ENCODE measurements at regions not wholly inside any gene's neighbourhood (a gene's known extent, or its start where the extent isn't known, plus 50 kb on each side); places are given as distances from the start of the nearest gene placed in this dataset.

- no peak overlapping the region for H3K56ac ChIP-seq (ENCODE audit: extremely low read depth, insufficient read depth, low read length)
- BruUV-seq (replicated peaks) = no TSS peak
- no peak overlapping the region for H2BK15ac ChIP-seq (ENCODE audit: low read depth, low read length)
- no peak overlapping the region for H2AFZ ChIP-seq (replicated peaks; ENCODE audit: low read length, poor library complexity)
- no peaks in the 10 kb centered on the region for H4K20me1 ChIP-seq (ENCODE audit: insufficient read depth, low read length)
- H3K4me3 ChIP-seq (ENCODE audit: insufficient read depth, low read depth, low read length) = no peak overlapping the region
- no peak overlapping the region for H2BK20ac ChIP-seq (ENCODE audit: low read depth, low read length)
- H2AK9ac ChIP-seq (replicated peaks; ENCODE audit: low read depth, low read length, poor library complexity) = no peak overlapping the region
- no peak overlapping the region for H3K27ac ChIP-seq (ENCODE audit: insufficient read depth, low read length)
- no peak overlapping the region for H3K23ac ChIP-seq (ENCODE audit: low read depth, low read length)
- no peak for DNase-seq
- H3K9ac ChIP-seq (ENCODE audit: low read depth, low read length) = no peak overlapping the region
- H2AK5ac ChIP-seq (ENCODE audit: low read depth, low read length) = no peak overlapping the region
- ATAC-seq (ENCODE audit: low read depth) = no peak
- H3K4me2 ChIP-seq (ENCODE audit: low read depth, low read length) = no peak overlapping the region
- ChIA-PET CTCF (no interaction called here), POLR2A (ENCODE audit: unreplicated experiment) (no interaction called here)
- H3K14ac ChIP-seq (replicated peaks; ENCODE audit: low read depth, low read length) = no peak overlapping the region
- H3K18ac ChIP-seq (ENCODE audit: low read depth, low read length) = no peak overlapping the region
- no peak overlapping the region for H3K4ac ChIP-seq (ENCODE audit: low read depth, low read length)
- peaks cover 3% of the 10 kb centered on the region; the same call in 1 of the 2 replicates for H3K9me1 ChIP-seq (ENCODE audit: insufficient read depth, low read length)
- no peak overlapping the region for H2BK120ac ChIP-seq (ENCODE audit: low read depth, low read length)
- no peak for TF ChIP-seq ELK1 (IDR thresholded peaks at IDR 0.05; ENCODE audit: borderline replicate concordance, low read depth, low read length)
- no peak for TF ChIP-seq RCOR1 (IDR thresholded peaks at IDR 0.05; ENCODE audit: insufficient replicate concordance, low read length)
- no peak for TF ChIP-seq CHD1 (IDR thresholded peaks at IDR 0.05; ENCODE audit: low read depth, low read length)
- no peak for TF ChIP-seq BHLHE40 (IDR thresholded peaks at IDR 0.05; ENCODE audit: low read depth, low read length)
- TF ChIP-seq CTCF (conservative IDR thresholded peaks at IDR 0.05; ENCODE audit: low read depth, low read length) = no peak
- TF ChIP-seq CEBPB (IDR thresholded peaks at IDR 0.05; ENCODE audit: low read depth, low read length) = peak; percentile 96
- no peaks in the 10 kb centered on the region for H3K79me1 ChIP-seq (ENCODE audit: low read depth in 1 of 2, low read length in 2 of 2)
- H3K36me3 ChIP-seq (ENCODE audit: control insufficient read depth, insufficient read depth, low read length) = no peaks in the 10 kb centered on the region
- H4K5ac ChIP-seq (ENCODE audit: low read depth, low read length) = no peak overlapping the region
- dilution Hi-C loops (cut with HindIII; ENCODE audit: low sequenced_read_pairs, unreplicated experiment) = no loop called here
- in situ Hi-C loops (cut with MboI; ENCODE audit: low sequenced_read_pairs) = no loop called here
- intact Hi-C loops (cut with micrococcal nuclease) = no loop called here
- H3K27me3 ChIP-seq (ENCODE audit: control insufficient read depth, insufficient read depth, low read length) = no peaks in the 10 kb centered on the region
- H3K4me1 ChIP-seq (ENCODE audit: control insufficient read depth, insufficient read depth, low read length) = peaks cover 5% of the 10 kb centered on the region
- H4K91ac ChIP-seq (ENCODE audit: insufficient read depth, low read depth, low read length) = no peak overlapping the region
- no peaks in the 10 kb centered on the region for H3K9me3 ChIP-seq (ENCODE audit: control insufficient read depth, insufficient read depth, low read length)
- no CpG with 5 or more reads among the region's 3 CpGs for WGBS, 2 experiments (ENCODE audit: extremely low coverage in 2 of 2, insufficient read length in 1 of 2)
- H4K8ac ChIP-seq (ENCODE audit: low read depth in 2 of 2, low read length in 2 of 2) = no peak overlapping the region
- H2BK5ac ChIP-seq (ENCODE audit: low read depth, low read length, poor library complexity, severe bottlenecking) = no peak overlapping the region
These were observed 127.3 kb upstream of the PLEKHA5 start for GRCh38 chr12:19002216-19002615.

Measured in IMR-90 (cell line).